Liver (tissue), 8 donors: ENCODE measurements at regions not wholly inside any gene's neighbourhood (a gene's known extent, or its start where the extent isn't known, plus 50 kb on each side); places are given as distances from the start of the nearest gene placed in this dataset.

Experiments used
- DNase-seq: peaks from one replicate; pipeline ENCODE4 v3.0.0-alpha.2; 2017; ENCODE audit warnings: low spot score
- H3K27ac ChIP-seq, 2 donors: one replicate each; pipeline ENCODE4 v1.7.0; 2013; ENCODE audit warnings: inconsistent platforms in 2 of 2, low read length in 2 of 2, control low read depth in 1 of 2, low read depth in 1 of 2, mild to moderate bottlenecking in 1 of 2
- H3K27me3 ChIP-seq, 4 donors: one replicate each; pipeline versions ENCODE4 v1.6.1 to v1.7.0; 2013; ENCODE audit warnings: low read length in 3 of 4, inconsistent platforms in 1 of 4, mild to moderate bottlenecking in 1 of 4, moderate library complexity in 1 of 4; ENCODE audit not compliant: control insufficient read depth in 4 of 4, insufficient read depth in 4 of 4
- H3K36me3 ChIP-seq, 4 donors: one replicate each; pipeline versions ENCODE4 v1.6.1 to v1.7.0; 2013; ENCODE audit warnings: low read length in 3 of 4, mild to moderate bottlenecking in 3 of 4, low read depth in 1 of 4, moderate library complexity in 1 of 4; ENCODE audit not compliant: control insufficient read depth in 4 of 4, insufficient read depth in 3 of 4
- H3K4me1 ChIP-seq, 4 donors: one replicate each; pipeline versions ENCODE4 v1.6.1 to v1.7.0; 2013; ENCODE audit warnings: low read length in 3 of 4, mild to moderate bottlenecking in 3 of 4, moderate library complexity in 1 of 4; ENCODE audit not compliant: control insufficient read depth in 4 of 4, insufficient read depth in 4 of 4
- H3K4me3 ChIP-seq, 3 donors: one replicate each; pipeline versions ENCODE4 v1.6.1 to v1.7.0; 2013; ENCODE audit warnings: low read length in 3 of 3, control low read depth in 1 of 3, low read depth in 1 of 3, mild to moderate bottlenecking in 1 of 3
- H3K9ac ChIP-seq, 2 donors: one replicate each; pipeline ENCODE4 v1.7.0; 2013; ENCODE audit warnings: low read length in 2 of 2, mild to moderate bottlenecking in 2 of 2, moderate library complexity in 2 of 2, control low read depth in 1 of 2, low read depth in 1 of 2
- H3K9me3 ChIP-seq, 4 donors: one replicate each; pipeline versions ENCODE4 v1.6.1 to v1.7.0; 2013; ENCODE audit warnings: low read length in 3 of 4; ENCODE audit not compliant: control insufficient read depth in 4 of 4
- EGR1 ChIP-seq, 2 donors: IDR thresholded peaks; 2 replicates each; pipeline ENCODE4 v1.6.1; 2016 to 2018; ENCODE audit warnings: antibody characterized with exemption in 2 of 2, low read depth in 2 of 2
- HNF4A ChIP-seq, 2 donors: conservative IDR thresholded peaks; 2 replicates each; pipeline ENCODE4 v1.6.1; 2016; ENCODE audit warnings: antibody characterized with exemption in 2 of 2, mild to moderate bottlenecking in 2 of 2
- MAX ChIP-seq: IDR thresholded peaks from 2 replicates; pipeline ENCODE4 v1.6.1; 2016; ENCODE audit warnings: antibody characterized with exemption
- RAD21 ChIP-seq, 2 donors: IDR thresholded peaks; 2 replicates each; pipeline ENCODE4 v1.6.1; 2016; ENCODE audit warnings: antibody characterized with exemption in 2 of 2, mild to moderate bottlenecking in 2 of 2
- REST ChIP-seq: IDR thresholded peaks from 2 replicates; pipeline ENCODE4 v1.6.1; 2016; ENCODE audit warnings: antibody characterized with exemption, mild to moderate bottlenecking
- RXRA ChIP-seq, 2 donors: IDR thresholded peaks; 2 replicates each; pipeline ENCODE4 v1.6.1; 2017 to 2018; ENCODE audit warnings: antibody characterized with exemption in 2 of 2, mild to moderate bottlenecking in 1 of 2
- SP1 ChIP-seq: IDR thresholded peaks from 2 replicates; pipeline ENCODE4 v1.6.1; 2018; ENCODE audit warnings: antibody characterized with exemption, mild to moderate bottlenecking
- TAF1 ChIP-seq: conservative IDR thresholded peaks from 2 replicates; pipeline ENCODE4 v1.6.1; 2016; ENCODE audit warnings: antibody characterized with exemption, mild to moderate bottlenecking
- WGBS: extraction: QIAGEN DNeasy Blood & Tissue Kit; methylation state at CpG from one replicate; pipeline ENCODE4 v1.1.7; 2013; 5-methylcytosine and 5-hydroxymethylcytosine counted together
- TF ChIP-seq, protein P1 (sequence below): IDR thresholded peaks from 2 replicates; pipeline ENCODE4 v1.6.1; 2016; ENCODE audit warnings: antibody characterized with exemption
- TF ChIP-seq, protein P2 (sequence below): fragments of 150-350 bp; IDR thresholded peaks from 2 replicates; pipeline ENCODE4 v1.5.1; 2017; ENCODE audit warnings: improper control_type of control experiment, low read depth, low read length; ENCODE audit not compliant: missing input control
- donor health status: healthy.
- donor health status: healthy.
- donor health status: healthy.
- donor health status: healthy.
- donor health status: healthy.

DNA sequence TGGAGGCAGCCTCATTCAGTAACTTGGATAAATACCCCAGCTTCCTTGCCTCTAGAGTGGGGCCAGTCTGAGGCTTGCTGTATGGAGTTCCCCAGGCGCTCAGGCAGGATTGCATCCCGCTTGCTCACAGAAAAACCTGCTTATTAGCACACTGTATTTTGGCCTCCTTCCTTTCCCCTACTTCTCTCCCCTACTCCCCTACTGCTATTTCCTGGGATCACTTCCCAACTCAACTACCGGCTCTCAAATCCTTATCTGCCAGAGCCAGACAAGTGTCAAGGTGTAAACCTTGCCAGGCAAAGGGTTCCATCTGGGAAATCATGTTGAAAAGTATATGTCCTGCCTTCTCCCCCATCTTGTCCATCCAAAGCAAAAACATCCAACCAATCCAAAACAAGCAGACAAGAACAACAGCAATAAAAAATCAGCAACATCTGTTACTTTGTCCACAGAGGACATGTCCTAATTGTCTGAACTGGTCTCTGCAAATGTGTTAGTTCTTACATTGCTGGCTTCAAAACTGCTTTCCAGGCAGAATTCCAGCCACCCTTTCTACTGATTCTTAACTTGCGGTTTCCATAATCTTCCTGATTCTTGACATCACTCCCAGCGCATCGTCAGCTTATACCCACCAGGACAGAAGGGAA is 164.1 kb upstream of the SEMA6A start (continued):
- TF ChIP-seq REST = no peak

- WGBS = 68% methylated on average over 5 of the region's 5 CpGs
- Histone ChIP-seq H3K9ac (no peak overlapping the region), H3K27me3 (peaks cover 0 to 4% (median 0%) of the 10 kb centered on the region in 4 donors), H3K27ac (no peak overlapping the region), H3K36me3 (no peaks in the 10 kb centered on the region), H3K4me3 (no peak overlapping the region), H3K4me1 (no peaks in the 10 kb centered on the region), H3K9me3 (no peaks in the 10 kb centered on the region)
- no peak for TF ChIP-seq MAX
- DNase-seq = no peak
Observed at GRCh38 chr5:116738239-116738614, 163.6 kb upstream of the SEMA6A start.

GRCh38 chr5:116736671-116737070 is 162.0 kb upstream of the SEMA6A start:
- H3K4me1 ChIP-seq = no peaks in the 10 kb centered on the region
- no peaks in the 10 kb centered on the region for H3K9me3 ChIP-seq
- TF ChIP-seq EGR1 (IDR thresholded peaks at IDR 0.05; ENCODE audit: low read depth in 2 of 2) (no peak), REST (no peak), HNF4A (conservative IDR thresholded peaks at IDR 0.05) (no peak), RXRA (IDR thresholded peaks at IDR 0.05) (no peak), SP1 (no peak), TAF1 (no peak), MAX (no peak), RAD21 (IDR thresholded peaks at IDR 0.05) (no peak)
- TF ChIP-seq, protein P1, sequence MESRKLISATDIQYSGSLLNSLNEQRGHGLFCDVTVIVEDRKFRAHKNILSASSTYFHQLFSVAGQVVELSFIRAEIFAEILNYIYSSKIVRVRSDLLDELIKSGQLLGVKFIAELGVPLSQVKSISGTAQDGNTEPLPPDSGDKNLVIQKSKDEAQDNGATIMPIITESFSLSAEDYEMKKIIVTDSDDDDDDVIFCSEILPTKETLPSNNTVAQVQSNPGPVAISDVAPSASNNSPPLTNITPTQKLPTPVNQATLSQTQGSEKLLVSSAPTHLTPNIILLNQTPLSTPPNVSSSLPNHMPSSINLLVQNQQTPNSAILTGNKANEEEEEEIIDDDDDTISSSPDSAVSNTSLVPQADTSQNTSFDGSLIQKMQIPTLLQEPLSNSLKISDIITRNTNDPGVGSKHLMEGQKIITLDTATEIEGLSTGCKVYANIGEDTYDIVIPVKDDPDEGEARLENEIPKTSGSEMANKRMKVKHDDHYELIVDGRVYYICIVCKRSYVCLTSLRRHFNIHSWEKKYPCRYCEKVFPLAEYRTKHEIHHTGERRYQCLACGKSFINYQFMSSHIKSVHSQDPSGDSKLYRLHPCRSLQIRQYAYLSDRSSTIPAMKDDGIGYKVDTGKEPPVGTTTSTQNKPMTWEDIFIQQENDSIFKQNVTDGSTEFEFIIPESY = no peak
- TF ChIP-seq, protein P2, sequence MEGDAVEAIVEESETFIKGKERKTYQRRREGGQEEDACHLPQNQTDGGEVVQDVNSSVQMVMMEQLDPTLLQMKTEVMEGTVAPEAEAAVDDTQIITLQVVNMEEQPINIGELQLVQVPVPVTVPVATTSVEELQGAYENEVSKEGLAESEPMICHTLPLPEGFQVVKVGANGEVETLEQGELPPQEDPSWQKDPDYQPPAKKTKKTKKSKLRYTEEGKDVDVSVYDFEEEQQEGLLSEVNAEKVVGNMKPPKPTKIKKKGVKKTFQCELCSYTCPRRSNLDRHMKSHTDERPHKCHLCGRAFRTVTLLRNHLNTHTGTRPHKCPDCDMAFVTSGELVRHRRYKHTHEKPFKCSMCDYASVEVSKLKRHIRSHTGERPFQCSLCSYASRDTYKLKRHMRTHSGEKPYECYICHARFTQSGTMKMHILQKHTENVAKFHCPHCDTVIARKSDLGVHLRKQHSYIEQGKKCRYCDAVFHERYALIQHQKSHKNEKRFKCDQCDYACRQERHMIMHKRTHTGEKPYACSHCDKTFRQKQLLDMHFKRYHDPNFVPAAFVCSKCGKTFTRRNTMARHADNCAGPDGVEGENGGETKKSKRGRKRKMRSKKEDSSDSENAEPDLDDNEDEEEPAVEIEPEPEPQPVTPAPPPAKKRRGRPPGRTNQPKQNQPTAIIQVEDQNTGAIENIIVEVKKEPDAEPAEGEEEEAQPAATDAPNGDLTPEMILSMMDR = no peak
- H3K27ac ChIP-seq = no peak overlapping the region
- no peak for DNase-seq
- H3K27me3 ChIP-seq = peaks cover 0 to 7% (median 0%) of the 10 kb centered on the region in 4 donors
- no peaks in the 10 kb centered on the region for H3K36me3 ChIP-seq
- no peak overlapping the region for H3K4me3 ChIP-seq
- no peak overlapping the region for H3K9ac ChIP-seq
